NCI-H2107 (cell line): ENCODE measurements at regions not wholly inside any gene's neighbourhood (a gene's known extent, or its start where the extent isn't known, plus 50 kb on each side); places are given as distances from the start of the nearest gene placed in this dataset.
"Not testable (repeated sequence)": the region's sequence is repeated elsewhere in the genome, so short reads cannot be mapped to it uniquely, and the experiment has no call there.

Experiments
- DNase-seq: peaks from one replicate; lab custom pipeline; 2025; lab: John Stamatoyannopoulos, UW

DNA sequence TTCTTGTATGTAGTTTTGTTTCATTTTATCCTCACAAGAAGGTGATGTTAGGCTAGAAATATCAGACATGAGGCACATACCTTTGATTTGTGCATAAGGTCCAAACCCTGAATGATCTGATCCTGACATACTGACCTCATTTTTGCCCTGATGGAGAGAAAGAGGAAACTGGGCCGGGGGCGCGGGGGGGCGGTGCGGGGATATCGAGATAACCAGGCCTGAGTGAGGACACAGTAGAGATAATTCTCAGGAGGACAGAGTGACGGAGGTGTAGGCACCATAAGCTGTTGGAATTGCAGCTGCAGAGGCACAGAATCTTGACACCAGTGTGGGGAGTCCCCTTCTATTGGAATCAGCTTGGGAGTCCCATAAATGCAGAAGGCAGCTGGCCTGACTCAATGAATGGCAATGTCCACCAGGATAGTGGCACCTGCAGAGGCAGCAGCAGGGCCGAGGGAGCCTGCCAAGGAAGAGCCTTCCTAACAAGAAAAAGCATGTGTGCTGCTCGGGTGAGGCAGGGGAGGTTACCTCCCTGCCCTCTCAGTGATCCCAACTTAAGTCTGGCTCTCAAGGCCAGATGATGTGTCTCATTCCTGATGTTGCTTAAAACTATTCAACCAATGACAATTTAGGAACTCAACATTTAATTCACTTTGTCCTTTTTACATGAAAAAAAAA lies 234.3 kb upstream of the MSX2 start:
- DNase-seq = no peak

DNA sequence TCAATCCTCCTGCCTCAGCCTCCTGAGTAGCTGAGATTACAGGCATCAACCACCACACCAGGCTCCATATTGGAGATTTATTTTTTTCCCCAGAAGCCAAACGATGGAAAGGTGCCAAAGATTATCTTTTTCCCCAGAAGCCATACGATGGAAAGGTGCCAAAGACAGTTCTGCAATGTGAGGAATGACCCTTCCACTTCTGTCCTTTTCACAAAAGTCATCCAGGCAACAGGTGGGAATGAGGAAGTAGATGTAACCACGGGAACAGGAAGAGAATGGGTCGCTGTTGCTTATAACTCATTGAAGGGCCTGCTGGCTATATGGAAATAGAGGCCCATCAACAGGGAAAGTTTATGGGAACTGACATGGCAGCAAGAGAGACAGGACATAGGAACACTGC lies 233.7 kb upstream of the MSX2 start:
- DNase-seq = no peak

DNA sequence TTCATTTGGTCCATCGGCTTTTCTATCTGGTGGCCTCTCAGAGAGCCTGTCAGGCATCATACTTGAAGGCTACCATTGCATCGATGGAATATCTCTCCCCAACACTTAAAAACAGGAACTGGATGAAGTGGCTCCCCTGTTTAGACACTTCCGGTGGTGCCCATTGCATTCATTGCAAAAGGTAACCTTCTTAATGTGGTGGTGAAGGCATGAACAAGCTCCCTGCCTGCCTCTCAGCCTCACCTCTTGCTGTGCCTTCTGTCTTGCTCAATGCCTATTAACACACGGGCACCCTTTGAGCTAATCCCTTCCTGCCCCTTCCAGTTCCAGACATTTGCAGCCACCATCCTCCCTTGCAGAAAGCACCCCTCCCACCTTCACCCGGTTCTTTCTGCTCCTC lies 233.1 kb upstream of the MSX2 start:
- no peak for DNase-seq

DNA sequence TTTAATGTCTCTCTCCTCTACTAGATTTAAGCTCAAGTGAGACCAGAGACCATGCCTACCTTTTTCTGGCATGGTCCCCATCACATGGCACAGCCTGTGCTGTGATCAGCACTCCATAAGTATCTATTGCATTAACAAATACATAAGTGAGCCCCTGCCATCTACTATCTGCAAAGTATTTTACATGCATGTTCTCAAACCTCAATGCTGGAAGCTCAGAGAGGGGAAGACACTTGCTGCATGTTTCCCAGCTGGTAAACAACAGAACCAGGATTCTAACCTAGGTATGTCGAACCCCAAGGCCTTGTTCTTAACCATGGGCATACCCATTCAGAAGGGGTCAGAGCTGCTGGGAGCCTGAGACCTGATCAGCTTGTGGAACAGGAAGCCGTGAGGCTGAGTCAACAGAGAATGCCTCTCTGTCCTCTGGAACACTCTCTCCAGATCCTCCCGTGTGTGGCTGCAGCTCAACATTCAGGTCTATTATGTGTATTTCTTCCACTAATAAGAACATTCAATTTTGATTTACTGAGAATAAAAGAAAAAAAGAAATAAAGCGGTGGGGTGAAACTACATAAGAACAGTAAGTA lies 232.5 kb upstream of the MSX2 start:
- DNase-seq = no peak

DNA sequence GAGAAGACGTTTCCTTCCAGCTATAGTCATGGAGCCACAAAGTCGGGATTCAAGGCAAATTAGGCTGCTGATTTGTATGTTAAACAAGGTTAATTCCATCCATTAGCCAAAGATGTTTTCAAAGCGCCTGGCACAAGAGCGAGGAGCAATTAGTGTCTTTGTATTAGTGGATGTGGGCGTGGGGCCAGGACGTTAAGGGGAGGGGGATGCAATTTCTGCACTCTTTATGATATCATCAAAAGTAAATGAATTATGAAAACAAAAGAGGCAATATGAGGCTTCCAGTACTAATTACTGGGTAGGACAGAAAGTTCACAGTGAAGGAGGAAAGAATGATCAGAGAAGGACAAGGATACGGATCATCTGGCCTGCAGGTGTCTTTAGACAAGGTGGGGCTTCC lies 230.9 kb upstream of the MSX2 start:
- no peak for DNase-seq

DNA sequence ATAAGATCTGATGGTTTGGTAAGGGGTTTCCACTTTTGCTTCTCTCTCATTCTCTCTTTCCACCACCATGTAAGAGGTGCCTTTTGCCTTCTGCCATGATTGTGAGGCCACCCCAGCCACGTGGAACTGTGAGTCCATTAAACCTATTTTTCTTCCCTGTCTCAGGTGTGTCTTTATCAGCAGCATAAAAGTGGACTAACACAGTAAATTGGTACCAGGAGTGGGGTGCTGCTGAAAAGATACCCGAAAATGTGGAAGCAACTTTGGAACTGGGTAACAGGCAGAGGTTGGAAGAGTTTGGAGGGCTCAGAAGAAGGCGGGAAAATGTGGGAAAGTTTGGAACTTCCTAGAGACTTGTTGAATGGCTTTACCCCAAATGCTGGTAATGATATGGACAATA lies 226.4 kb upstream of the MSX2 start:
- DNase-seq = not testable (repeated sequence)

DNA sequence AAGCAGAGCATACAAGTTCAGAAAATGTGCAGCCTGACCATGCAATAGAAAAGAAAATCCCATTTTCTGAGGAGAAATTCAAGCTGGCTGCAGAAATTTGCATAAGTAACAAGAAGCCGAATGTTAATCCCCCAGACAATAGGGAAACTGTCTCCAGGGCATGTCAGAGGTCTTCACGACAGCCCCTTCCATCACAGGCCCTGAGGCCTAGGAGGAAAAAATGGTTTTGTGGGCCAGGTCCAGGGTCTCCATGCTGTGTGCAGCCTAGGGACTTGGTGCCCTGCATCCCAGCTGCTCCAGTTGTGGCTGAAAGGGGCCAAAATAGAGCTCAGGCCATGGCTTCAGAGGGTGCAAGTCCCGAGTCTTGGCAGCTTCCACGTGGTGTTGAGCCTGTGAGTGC lies 225.8 kb upstream of the MSX2 start:
- not testable (repeated sequence) for DNase-seq

DNA sequence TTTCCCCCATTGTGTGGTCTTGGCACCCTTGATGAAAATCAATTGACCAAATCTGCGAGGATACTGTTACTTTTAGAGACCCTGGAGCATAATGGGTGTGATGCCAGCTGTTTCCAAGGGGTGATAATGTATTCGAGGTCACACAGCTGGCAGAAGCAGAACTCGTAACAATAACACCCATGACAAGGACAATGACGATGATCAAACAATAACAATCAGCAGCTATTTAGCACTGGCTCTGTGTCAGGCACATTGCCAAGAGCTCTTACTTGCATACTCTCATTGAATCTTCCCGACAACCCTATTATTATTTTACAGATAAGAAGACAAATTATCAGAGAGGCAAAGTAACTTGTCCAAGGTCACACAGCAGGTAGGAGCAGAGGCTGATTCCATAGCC lies 223.7 kb upstream of the MSX2 start:
- no peak for DNase-seq

DNA sequence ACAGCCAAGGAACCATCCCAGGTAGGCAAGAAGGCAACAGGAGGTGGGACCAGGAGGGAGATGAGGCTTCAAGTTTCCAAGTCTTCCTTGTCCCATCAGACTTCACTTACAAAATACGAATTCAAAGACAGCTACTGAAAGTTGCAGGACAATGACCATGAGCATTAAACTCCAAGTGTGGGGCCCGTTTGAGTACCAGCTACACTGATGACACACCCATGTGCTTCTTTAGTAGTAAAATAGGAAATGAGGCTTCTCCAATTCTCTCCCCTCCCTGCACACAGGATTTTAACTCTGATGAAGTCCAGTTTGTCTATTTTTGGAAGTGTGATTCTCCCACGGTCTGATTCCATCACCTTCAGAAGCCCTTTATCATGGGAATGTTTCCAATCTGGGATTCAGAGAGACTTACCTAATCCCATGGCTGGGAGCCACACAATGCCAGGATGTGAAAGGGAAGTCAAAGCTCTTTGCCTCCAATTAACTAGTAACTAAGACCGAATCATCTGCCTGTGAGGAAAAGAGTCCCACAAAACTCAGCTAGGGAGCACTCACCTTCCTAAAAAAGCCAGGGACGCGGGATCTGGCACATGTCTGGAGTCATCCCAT lies 222.8 kb upstream of the MSX2 start:
- DNase-seq = no peak

DNA sequence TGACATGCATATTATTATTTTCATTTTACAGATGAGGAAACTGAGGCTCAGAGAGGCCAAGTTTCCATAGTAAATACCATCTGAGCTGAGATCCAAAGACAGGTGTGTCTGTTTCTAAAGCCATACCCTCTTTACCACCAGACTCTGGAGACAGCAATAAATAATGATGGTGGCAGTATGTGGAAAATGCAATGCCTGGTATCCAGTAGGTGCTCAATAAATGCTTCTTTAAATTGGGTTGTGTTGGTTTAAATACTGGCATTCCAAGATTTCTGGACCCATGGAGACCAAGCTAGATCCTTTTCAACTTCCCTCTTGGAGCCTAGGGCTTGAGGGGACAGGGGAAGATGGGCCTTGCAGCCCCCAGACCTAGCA lies 221.3 kb upstream of the MSX2 start:
- DNase-seq = no peak

DNA sequence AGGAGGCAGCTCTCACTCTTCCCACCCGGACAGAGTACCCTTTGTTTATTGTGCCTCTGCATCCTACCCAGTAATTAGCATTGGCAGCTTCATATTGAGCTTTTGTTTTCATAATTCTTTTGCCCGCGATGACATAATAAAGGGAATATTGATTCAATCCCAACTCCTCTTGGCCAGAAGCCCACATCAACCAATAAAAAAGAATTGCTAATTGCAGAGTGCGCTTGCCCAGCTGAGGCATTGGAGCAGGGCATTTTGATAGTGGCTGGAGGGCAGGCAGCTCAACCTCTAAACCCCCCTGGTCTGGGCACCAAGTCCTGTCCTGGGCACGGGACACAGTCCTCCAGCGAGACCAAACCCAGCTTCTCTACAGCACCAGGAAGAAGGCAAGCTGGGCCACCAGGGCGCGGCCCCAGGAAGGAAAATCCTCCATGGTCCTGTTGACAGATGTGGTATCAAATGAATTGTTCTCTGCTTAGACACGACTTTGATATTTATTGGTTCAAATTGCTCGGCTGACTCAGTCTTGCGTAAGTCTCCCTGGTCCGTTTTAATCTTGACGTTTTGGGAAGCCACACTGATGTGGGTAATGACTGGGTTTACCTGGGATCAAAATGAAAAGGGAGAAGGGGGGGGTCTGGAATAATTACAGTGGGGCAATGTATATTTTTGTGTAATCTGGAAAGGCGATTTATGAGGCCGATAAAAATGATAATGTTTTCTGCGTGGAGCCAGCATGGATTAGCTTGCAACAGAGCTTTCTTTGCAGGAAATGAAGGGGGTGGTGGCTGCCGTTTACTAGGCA lies 220.7 kb upstream of the MSX2 start:
- no peak for DNase-seq

DNA sequence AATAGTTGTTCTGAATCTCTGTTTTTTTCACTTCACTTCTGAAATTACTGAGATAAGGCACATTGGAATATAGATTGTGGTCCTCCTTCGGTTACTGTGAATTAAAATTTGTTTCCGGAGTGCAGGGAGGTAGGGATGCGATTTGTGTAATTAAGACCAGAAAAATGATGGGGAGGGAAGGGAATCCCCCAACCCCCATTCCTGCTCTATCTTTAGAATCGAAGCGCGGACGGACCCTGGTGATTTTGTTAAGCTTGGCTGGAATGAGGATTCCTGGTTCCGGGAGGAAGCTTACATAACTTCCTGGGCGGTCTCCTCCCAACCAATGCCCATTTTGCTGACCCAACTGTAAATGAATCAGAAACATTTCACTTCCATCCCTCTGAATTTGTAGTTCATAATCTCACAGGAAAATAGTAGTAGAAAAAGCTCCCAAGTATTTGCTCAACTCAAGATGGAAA lies 220.1 kb upstream of the MSX2 start:
- DNase-seq = no peak

DNA sequence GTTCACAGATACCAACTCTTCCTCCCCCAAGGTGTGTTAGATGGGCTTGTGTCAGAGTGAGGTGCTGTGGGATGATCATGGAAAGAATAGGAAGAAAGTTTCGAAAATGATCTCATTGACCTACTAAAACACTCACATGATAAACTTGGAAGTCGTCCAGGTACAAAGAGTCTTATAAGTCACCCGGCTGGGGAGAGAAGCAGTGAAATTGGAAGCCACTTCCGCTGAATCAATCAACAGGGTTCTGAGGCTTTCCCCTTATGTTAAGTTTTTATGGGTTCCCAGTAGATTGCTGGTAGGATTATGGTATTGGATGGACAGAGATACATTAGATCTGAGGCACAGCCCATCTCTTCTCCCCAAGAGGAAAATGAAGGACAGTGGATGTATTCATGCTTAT lies 218.8 kb upstream of the MSX2 start:
- no peak for DNase-seq

DNA sequence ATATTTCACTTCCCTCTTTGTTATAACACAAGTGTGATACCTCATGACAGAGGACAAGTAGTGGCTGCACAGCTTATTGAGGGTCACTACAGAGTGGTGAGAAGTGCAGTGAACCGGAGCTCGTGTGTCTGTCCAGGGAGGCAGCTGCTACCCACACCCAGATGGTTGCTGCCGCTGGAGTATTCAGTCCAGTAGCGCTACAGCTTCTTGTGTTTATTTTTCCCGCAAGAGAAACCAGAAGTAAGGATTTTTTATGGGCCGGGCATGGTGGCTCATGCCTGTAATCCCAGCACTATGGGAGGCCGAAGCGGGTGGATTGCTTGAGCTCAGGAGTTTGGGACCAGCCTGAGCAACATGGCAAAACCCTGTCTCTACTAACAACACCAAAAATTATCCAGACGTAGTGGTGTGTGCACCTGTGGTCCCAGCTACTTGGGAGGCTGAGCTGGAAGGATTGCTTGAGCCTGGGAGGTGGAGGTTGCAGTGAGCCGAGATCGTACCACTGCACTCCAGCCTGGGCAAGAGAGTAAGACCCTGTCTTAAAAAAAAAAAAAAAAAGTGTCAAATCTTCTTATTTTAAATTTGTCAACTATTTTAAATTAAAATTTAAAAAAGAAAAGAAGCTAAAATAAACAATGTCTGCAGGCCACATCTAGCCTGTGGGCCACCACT lies 213.5 kb upstream of the MSX2 start:
- DNase-seq = not testable (repeated sequence)

DNA sequence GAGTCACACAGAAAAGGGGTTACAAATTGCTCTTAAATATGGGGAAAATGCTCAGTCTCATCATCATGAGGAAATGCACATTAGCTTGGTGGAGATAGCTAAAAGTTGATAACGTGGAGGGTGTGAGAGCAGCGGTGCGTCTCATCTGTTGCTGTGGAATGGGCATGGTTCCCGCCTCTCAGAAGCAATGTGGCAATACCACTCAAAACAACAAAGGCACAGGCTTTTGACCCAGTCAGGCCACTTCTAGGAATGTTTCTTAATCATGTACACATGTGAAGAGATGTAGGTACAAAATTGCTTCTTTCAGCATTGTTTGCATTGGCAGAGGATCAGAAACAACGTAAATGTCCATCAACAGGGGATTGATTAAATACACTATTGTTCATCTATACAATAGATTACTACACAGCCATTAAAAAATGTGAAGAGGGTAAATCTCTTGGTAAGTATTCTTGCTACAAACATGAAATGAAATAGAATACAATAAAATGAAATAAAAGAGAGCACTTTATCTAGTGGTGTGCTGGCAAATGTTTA lies 212.6 kb upstream of the MSX2 start:
- no peak for DNase-seq

DNA sequence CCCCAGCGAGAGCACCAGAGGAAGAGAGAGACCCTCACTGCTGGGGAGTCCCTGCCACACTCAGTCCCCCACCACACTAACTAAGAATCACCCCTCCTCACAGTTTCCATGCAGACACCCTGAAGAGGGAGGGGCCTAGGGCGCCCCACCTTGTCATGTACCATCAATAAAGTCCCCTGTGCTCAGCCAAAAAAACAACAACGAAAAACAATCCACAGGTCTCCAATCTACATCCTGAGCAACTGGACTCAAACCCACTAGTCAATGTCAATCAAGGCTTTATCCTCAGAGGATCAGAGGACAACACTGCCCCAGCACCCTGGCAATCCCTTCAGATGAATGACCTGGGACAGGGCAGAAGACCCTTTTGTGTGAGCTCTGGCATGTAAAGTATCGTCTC lies 210.1 kb upstream of the MSX2 start:
- DNase-seq = no peak

DNA sequence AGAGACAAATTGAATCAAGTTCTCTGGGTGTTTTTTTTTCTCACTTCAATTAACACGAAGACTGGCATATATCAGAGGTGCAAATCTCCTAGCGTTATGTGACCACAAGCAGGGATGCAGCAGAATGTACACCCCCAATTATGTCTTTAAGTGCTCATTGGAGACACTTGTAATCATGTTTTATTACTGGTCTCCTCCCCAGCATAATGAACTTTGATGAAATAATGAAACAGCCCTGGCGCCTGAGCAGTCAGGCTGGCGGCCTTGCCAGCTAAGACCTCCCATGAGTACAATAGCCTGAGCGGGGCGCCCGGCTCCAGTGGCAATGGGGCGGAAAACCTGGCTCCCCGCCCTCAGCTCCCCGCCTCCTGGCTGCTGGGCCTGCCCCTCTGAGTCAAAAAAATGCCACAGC lies 209.4 kb upstream of the MSX2 start:
- DNase-seq = no peak

DNA sequence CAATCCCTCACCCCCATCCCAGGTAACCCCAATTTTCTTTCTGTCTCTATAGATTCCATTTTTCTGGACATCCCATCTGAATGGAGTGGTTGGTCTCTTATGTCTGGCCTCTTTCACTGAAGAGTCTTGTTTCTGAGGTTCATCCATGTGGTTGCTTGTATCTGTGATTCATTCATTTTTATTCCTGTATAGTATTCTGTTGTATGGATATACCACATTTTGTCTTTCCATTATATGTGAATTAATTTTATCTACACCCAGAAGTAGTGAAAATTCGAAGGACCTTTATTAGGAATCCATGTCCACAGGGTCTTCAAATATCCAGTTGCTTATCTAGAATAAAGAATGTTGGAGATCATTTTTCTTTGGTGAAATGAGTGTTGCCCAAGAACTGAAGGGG lies 207.6 kb upstream of the MSX2 start:
- no peak for DNase-seq

DNA sequence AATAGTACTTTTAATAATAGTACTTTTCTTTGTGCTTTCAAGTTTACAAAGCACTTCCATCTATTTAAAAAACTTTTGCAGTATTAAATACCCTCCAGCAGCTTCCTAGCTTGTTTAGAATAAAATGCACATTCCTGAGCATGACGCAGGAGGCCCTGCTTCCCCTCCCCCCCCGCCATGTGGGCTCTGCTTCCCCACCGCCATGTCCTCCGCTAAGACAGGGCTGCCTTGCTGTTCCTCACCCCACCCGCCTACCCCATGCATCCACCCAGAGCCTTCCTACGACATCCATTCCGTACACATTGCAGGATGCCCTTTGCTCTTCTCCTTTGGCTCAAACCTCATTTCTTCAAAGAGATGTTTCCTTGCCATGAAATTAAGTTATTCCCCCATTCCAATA lies 205.9 kb upstream of the MSX2 start:
- no peak for DNase-seq

DNA sequence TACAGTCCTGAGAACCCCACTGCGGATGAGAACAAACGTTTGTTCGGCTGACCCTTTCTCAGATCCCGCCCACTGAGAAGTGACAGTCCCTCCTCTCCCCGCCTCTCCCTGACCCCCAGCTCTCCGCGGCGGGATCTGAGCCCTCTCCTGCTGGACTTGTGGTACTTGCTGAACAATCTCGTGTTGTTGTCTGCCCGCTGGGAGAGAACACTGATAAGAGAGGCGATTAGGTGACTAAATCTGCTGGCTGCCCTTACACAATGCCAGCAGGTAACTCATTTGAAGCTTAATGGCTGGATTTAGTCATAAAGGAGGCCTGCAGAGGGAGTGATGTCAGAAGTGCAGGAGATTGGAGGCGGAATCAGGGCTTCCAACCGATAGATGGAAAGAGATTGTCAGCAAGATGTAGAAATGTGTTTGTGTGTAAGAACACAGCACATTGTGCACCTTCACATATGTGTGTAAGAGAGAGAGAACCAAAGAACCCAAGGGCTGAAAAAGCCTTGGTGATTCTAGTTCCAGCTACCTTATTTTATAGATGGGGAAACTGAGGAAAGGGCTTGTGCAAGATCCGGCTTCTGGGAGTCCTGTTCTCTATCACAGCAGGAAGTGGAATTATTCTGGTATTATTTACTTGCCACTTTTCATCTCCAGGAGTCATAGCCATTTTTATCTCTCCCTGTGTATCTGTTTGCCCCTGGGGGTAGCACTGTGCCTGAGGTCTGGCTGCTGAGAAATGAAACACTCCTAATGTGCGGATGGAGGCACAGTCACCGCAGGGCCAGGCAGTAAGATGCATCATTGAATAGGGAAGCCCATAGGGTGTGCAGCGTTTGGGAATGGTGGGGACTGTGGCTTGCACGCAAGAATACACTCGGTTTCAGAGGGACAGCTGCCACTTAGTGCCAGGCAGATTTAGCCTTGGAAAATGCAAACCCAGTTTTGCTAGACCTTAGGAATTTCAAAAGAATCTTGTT lies 203.7 kb upstream of the MSX2 start:
- DNase-seq = no peak

DNA sequence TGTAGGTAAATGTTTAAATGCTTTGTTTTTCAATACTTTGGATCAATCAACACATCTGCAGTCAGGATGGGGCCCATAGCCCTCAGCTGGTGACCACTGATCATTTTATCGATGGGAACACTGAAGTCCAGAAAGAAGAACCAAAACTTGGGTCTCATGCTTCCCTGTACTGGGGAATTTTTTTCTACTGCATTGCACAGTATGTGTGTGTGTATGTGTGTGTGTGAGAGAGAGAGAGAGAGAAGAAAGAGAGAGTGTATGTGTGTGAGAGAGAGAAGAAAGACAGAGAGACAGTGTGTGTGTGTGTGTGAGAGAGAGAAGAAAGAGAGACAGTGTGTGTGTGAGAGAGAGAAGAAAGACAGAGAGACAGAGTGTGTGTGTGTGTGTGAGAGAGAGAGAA lies 202.9 kb upstream of the MSX2 start:
- DNase-seq = no peak
